Medulla oblongata (tissue), 1 donor: ENCODE measurements at regions not wholly inside any gene's neighbourhood (a gene's known extent, or its start where the extent isn't known, plus 50 kb on each side); places are given as distances from the start of the nearest gene placed in this dataset.

ENCODE experiments used
- DNase-seq: peaks from one replicate; pipeline ENCODE4 v3.0.0-alpha.2; 2015; ENCODE audit errors: extremely low spot score

DNA sequence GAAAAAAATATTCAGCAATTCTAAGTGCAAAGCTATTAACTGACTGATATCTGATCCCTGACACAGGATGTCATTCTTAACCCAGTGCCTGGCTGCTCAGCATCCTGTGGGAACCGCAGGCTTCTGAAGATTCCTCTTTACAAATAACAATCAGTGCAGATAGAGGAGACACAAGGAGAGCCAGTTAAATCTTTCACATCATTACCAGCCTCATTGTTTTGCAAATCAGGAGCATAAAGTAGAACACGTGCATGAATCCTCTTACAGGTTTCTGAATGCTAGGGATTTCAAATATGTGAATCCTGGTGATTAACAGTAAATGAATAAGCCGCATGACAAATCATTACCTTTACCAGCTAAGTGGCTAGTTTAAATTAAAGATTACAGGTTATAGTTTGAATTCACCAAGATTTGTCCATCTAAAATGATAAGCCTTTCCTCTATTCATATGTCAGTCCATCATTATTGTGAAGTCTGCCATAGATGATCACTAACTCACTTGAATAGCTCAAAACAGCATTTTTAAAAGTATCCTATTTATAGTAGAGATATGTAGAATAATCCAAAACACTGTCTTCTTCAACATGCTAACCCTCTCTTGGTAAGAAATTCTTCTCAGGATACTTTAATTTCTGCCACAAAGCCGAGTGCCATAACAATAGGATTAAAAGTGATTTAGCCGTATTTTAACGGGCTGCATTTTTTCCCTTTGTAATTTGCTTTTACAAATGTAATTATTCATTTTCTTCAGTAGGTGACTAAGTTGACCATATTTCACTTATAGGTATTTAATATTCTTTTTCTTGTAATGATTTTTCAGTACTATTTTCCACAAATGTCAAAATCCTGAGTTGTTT lies 367.3 kb upstream of the EPHA7 start:
- no peak for DNase-seq

DNA sequence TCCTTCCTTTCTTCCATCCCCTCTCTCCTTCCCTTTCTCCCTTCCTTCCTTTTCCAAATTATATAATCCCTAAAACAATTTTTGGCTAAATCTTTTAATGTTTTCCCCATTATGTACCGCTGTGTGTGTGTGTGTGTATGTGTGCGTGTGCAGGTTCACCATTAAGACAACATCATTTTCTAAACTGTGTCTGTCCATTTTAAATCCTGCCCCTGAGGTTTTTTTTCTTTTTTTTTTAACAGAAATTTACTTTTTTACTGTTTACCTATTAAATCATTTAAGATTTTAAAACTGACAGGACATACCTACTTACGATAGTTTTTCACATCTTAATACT lies 366.3 kb upstream of the EPHA7 start:
- no peak for DNase-seq

DNA sequence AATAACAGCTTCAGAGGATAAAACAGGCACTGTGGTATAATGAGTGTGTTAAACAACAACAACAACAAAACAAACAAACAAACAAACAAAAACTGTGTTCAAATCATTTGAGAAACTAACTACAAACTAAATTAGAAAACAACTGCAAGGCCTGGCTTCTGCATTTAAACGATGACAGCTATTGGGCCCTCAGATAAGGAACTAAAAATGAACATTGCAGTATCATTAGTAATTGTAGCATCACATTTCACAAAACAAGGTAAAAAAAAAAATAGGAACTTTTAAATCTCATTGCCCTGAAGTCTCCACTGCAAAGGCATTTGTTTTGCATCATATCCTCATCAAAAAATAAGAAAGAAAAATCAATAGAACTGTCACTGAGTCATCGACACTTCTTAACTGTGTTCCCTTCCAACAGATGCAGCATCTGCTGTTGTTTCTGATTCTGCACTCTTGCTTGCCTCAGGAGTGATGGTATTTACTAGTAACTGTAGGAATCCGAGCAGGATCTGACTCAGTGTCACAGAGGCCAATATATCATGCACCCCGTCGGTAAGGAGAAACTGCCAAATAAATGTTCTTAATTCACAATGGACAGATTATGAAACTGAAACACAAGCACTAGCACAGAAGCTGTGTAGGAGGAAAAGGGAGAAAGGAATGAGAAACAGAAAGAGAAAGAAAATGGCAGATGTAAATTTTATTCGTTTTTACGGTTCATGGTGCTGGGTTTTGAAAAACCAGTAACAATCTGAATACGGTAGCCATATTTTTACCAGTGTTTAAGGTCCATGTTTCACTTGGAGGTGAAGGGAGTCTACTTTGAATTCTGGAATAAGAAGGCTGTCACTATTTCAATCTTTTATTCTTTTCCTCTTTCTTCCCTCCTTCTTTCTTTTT lies 365.7 kb upstream of the EPHA7 start:
- peak; percentile 34 for DNase-seq

DNA sequence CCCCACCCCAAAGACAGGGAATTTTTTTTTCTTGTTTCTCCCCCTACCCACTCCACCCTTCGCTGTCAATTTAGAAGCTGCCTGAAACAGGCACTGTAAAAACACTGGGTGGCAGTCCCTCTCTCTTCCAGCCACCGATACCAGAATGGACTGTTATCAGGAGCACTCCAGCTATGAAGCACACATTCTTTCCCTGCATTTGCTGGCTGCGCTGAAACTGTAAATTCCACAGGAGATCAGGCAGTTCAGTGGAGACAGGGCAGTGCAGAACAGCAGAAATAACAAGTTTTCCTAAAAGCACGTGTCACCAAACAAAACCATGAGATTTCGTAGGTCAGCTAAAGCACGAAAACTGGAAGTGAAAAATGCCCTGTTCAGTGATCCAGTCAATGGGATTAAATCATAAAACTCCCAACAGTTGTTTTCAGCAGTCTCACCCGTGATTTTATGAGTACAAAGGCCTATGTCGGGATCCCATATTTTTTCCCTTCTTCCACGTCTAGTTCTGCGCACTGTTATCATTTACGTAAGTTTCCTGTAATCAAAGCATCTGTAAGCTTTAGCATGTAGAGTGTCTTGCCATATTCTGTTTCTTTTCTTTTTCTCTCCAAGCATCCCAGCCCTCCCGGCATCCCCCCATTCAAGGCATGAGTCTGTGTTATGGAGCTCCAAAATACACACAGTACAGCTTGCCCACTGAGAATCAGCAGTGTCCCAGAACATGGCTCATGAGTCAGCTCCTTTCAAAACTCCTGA lies 359.9 kb upstream of the EPHA7 start:
- DNase-seq: peak; percentile 64

DNA sequence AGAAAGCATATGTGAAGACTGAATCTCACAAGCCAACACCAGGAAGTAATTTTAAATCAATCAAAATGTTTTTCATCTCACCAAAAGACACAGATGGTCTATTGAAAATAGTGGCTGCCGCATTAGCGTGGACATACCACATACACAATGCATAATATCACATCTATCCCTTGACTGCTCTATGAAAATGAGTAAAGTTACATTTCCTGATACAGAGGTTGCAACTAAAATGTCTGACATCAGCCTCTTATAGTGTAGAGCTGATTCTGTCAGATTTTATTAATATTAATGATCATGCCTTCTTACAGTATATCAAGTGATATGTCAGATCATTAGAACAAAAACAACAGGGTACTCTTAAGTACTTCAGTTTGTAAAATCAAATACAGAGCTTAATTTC lies 339.8 kb upstream of the EPHA7 start:
- DNase-seq: no peak

DNA sequence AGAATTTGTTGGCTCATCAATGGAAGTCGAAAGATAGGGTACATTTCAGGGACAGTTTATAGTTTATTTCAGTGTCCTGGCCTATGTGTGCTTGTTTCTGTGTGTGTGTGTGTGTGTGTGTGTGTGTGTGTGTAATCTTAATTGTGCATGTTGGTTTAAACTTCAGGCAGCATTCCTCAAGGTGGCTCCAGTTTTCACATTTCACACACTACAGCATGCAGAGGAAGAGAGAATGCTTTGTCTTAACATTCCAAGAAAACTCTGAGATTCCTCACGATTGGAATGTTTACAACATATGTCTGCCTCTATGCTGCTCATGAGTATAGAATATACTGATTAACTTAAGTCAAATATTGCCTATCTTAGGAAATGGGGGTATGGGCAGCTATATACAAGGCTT lies 332.6 kb upstream of the EPHA7 start:
- no peak for DNase-seq

DNA sequence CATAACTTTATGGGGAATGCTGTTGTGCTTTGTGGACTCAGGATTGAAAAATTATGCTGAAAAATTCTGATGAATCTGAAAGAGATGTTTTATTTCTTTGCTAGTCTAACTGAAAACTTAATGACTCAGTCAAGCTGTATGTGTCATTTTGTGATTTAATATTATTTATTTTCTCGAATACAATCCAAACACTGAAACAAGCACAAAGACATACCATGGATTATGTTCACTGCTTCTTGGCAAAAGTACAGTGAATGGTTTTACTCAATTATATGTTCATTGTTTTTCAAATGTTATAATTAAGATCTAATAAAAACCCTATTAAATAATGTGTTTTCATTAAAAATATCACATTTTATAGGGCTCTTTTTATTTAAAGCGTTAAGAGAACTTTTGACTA lies 330.6 kb upstream of the EPHA7 start:
- no peak for DNase-seq

DNA sequence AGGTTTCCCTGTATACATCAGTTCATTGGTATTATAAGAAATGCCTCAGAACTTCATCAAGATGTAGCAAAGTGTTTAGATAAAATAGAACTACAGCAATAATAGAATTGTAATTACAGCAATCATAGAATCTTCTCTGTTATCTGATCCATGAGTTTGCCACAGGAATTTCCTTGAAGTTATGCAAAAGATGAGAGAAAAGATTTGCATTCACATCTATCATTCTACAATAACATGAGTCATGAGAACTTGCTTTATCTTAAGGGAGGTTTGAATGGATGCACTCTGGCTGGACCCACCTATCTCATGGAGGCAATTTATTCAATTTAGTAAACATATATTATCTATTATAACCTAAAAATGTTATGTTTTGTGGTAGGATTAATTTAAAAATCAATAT lies 329.8 kb upstream of the EPHA7 start:
- no peak for DNase-seq

DNA sequence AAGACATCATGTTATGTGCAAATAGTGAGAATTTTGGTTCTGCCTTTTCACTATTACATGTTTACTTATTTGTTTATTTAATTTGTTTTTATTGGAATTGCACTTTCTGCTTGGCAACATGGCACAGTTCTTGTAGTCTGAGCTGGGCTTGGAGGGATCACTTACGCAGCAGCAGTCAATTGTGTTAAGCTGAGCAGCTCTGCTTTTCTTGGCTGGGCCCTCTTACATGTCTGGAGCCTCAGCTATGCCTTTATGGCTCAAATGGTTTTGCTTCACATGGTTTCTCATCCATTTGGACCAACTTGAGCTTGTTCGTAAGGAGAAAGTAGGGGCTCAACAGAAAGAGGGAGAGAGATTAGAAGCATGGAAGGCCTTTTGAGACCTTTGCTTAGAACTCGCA lies 327.5 kb upstream of the EPHA7 start:
- no peak for DNase-seq

DNA sequence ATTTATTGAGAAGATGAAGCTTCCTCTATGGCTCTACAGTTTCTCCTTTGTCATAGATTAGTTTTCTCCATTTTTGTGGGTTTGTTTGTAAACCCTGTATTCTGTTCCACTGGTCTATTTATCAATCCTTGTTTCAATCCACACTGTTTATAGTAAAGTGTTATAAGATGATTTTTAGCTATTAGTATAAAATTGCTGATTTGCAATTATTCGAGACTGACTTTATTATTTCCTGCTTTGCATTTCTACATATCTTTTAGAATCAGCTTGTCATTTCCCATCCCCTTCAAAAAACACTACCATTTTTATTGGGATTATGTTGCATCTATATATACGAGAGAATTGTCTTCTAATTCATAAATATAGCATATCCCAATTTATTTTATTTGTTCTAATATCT lies 325.9 kb upstream of the EPHA7 start:
- DNase-seq: no peak

DNA sequence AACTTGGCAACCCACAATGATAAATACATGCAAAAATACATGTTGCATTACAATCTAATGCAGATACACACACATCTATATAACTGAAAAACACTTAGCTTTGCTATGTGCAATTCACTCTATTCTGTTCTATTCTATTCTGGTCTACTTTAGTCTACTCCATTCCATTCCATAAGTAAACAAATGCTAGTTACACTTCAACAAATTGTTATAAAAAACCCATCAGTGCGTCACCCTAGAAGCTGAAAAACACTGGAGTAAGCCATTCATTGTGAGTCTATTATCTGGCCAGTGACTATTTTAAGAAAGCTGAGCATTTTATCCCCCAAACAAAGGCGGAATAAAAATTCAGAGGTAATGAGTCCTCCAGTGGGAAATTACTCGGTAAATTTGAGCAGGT lies 315.7 kb upstream of the EPHA7 start:
- DNase-seq: no peak

DNA sequence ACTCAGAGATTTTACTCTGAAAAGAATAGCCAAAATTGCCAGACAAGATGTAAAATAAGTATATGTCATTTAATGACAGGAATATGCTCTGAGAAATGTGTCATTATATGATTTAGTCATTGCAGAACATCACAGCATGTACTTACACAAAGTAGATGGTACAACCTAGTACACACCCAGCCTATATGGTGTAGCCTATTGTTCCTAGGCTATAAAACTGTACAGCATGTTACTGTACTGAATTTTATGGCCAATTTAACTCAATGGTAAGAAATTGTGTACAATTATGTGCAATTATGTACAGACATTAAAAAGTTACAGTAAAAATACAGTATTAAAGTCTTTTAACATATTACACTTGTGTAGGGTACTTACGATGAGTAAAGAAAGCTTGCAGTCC lies 311.9 kb upstream of the EPHA7 start:
- DNase-seq: no peak

DNA sequence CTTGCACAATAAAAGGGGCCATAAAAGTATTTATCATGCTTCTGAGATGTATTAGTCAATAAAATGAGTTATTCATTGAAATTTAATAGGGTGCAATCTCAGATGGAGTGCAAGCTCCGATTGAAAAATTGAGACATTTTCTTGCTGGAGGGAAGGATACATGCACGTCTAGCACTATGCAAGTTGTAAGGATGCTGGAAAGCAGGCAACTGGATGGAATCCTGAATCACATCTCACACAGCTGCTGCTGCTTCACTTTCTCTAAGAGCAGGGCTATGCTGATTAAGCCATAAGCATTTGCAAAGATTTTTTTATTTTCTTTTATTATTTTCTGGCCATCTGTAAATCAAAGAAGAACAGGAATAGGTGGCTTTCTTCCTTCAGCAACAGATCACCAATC lies 308.8 kb upstream of the EPHA7 start:
- no peak for DNase-seq

DNA sequence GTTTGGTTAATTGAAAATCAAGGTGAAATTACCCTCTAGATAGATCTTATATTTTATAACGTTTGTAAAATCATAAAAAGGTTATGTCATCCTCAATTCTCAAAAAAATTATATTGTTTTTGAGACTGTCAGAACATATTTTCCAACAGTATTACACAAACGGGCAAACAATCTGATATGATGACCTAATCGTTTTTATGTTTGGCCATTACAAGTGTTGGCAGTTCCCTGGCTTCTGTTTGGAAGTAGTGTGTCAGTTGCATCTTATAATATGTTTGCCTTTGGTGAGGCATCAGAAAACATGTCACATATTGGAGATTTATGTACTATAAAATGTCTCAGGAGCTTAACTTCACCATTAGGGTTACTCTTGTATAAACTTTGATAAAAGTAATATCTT lies 308.1 kb upstream of the EPHA7 start:
- DNase-seq: no peak

DNA sequence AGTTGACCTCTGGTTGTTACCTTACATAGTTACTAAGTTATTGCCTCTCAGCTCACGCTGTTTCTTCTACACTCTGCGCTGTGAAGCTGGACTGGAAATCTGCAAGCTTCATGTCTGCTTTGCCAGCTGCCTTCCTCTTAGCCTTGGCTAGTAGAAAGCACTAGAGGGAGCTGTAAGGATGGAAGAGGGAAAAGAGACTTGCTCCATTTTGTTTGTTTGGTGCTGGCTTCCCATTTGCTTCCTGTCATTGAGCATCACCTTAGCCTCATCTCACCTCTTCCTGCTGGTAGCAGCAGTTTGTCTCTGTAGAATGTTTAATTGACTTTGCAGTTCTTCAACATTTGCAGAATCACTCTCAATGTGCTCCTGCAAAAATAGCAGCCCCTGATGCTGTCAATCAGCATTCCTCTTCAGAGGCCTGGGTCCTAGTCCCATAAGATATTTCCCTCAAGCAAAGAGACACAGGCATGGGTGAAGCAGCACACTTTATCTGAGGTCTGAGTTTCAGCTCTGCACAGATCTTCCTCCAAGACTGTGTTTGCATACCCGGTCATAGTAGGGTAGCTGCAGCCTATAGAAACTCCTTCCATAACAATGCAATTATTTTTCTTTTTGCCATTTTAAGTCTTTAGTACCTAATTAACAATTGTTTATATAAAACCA lies 302.2 kb upstream of the EPHA7 start:
- peak; percentile 57 for DNase-seq

DNA sequence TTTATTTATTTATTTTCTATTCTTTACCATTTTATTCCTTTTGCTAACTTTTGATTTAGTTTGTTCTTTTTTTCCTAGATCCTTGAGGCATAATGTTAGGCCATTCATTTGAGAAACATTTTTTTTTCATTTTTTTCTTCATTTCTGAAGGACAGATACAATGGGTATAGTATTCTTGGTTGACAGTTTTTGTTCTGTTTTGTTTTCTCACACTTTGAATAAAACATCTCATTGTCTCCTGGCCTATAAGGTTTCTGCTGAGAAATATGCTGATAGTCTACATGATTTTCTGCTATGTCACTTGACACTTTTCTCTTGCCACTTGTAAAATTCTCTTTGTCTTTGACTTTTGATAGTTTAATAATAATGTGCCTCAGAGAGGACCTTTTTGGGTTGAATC lies 294.6 kb upstream of the EPHA7 start:
- no peak for DNase-seq

DNA sequence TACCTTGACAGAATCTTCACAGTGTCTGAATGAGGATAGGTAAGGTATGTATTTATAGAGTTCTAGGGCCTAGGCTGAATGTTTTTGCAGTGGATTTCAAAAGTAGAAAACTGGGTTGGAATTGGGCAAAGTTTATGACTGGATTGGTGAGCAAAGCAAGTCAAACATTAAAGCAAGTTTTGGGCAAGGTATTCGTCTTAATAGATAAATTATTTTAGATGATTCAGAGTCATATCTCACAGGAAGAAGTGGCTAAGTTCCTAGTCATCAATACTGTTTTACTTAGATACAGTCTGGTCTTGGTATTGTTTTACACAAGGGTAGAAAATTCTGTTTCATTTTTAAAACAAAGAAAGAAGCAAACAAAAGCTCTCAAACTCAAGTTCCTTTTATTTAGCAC lies 284.1 kb upstream of the EPHA7 start:
- DNase-seq: no peak

DNA sequence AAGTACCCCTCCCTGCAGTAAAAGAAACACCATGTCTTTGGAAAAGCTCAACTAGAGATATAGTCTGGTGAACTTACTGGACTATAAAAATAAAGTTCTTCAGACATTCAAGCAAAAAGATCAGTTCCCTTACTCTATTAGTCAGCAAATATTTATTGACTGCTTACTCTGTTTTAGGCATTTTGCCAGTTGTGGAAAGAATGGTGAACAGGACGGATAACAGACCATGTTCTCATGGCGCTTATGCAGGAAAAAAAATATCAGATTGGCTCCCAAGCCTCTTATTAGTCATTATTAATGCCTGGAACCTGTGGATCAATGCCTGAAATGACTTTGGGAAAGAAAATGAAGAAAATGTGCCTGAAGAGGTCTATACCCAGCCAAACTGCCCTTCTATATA lies 282.2 kb upstream of the EPHA7 start:
- DNase-seq: no peak

DNA sequence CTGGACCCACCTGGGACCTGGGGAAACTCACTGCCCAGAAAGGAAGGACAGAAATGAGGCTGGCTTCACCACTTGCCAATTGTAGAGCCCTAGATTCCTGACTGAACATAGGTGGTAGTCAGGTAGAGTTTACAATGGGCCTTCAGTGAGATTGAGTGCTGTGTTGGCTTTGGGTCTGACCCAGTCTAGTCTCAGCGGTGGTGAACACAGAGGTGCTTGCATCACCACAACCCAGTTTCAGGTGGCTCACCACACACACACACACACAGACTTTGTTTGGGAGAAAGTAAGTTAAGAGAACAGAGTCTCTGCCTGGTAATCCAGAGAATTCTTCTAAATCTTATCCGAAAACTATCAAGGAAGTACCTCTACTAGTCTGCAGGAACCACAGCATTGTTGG lies 266.1 kb upstream of the EPHA7 start:
- DNase-seq: no peak

DNA sequence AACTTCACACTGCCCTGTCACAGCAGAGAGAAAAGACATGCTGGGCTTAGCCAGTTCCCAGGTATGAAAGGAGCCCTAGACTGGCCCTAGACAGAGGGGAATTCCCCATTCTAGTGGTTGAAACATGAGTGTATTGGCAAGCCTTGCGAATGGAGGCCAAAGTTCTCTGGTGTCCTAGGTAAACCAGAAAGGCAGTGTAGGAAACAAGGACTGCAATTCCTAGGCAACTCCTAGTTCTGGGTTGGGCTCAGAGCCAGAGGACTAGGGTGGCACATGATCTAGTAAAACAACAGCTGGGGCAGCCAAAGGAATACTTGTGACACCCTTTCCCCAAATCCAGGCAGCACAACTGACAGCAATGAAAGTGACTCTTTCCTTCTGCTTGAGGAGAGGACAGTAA lies 265.0 kb upstream of the EPHA7 start:
- no peak for DNase-seq

DNA sequence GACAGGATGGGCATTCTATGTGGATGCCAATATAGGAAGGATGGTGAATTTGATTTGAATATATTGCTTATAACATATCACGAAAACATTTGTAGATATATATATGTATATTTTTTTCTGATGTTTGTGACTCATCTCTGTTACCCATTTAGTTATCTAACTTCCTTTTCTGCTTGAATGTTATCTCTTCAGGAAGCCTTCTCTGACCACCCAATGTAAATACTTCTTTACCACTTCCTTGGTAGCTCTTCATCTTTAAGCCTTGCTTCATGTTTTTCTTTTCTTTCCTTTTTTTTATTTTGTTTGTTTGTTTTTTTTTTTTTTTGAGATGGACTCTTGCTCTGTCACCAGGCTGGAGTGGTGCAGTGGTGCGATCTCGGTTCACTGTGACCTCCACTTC lies 260.5 kb upstream of the EPHA7 start:
- no peak for DNase-seq
